Astrocyte of the cerebellum (primary cell): ENCODE measurements at regions not wholly inside any gene's neighbourhood (a gene's known extent, or its start where the extent isn't known, plus 50 kb on each side); places are given as distances from the start of the nearest gene placed in this dataset.
"Not testable (repeated sequence)": the region's sequence is repeated elsewhere in the genome, so short reads cannot be mapped to it uniquely, and the experiment has no call there.

Experiments
- DNase-seq: peaks from one replicate; pipeline ENCODE4 v3.0.0-alpha.2; 2011; ENCODE audit warnings: low read depth
- H3K4me3 ChIP-seq: 2 replicates; pipeline ENCODE4 v1.5.1; 2011; ENCODE audit warnings: mild to moderate bottlenecking, low read depth, low read length, moderate library complexity
- CTCF ChIP-seq: IDR thresholded peaks from 2 replicates; pipeline ENCODE4 v1.5.1; 2012; ENCODE audit warnings: low read length, low read depth, moderate library complexity, mild to moderate bottlenecking; ENCODE audit errors: missing control alignments
- in situ Hi-C: cut with HindIII; loops from 2 replicates; pipeline ENCODE4 v1.10.0; 2017; ENCODE audit warnings: low sequenced_read_pairs

- in situ Hi-C loops = no loop called here
- DNase-seq = peak; percentile 53
These were observed 384.8 kb downstream of the PRELID2 start for GRCh38 chr5:145450286-145450885.

GRCh38 chr5:145449794-145450193 is 385.3 kb downstream of the PRELID2 start:
- TF ChIP-seq CTCF = no peak
- no peak overlapping the region for H3K4me3 ChIP-seq
- in situ Hi-C loops = no loop called here
- DNase-seq = no peak

More at GRCh38 chr5:145450286-145450885, 384.8 kb downstream of the PRELID2 start:
- no peak overlapping the region for H3K4me3 ChIP-seq
- TF ChIP-seq CTCF = no peak

- DNase-seq, H3K4me3 ChIP-seq, in situ Hi-C loops: not testable (repeated sequence)
These were observed 388.3 kb downstream of the PRELID2 start for GRCh38 chr5:145446875-145447274.

- in situ Hi-C loops = no loop called here
- no peak for DNase-seq
- no peak for TF ChIP-seq CTCF
- H3K4me3 ChIP-seq = no peak overlapping the region
These were observed 388.7 kb downstream of the PRELID2 start for GRCh38 chr5:145446412-145446811.

GRCh38 chr5:145445027-145445426 is 390.1 kb downstream of the PRELID2 start:
- TF ChIP-seq CTCF = no peak
- DNase-seq = no peak
- no peak overlapping the region for H3K4me3 ChIP-seq
- in situ Hi-C loops = no loop called here

GRCh38 chr5:145443964-145444363 is 391.2 kb downstream of the PRELID2 start:
- in situ Hi-C loops = no loop called here
- no peak for DNase-seq
- no peak overlapping the region for H3K4me3 ChIP-seq
- no peak for TF ChIP-seq CTCF

- in situ Hi-C loops = no loop called here
These were observed 391.8 kb downstream of the PRELID2 start for GRCh38 chr5:145443366-145443765.

GRCh38 chr5:145442661-145443060 is 392.5 kb downstream of the PRELID2 start:
- in situ Hi-C loops, DNase-seq, H3K4me3 ChIP-seq: not testable (repeated sequence)

More at GRCh38 chr5:145443366-145443765, 391.8 kb downstream of the PRELID2 start:
- no peak for DNase-seq
- TF ChIP-seq CTCF = no peak
- H3K4me3 ChIP-seq = no peak overlapping the region
